ENCODE measurements at regions not wholly inside any gene's neighbourhood (a gene's known extent, or its start where the extent isn't known, plus 50 kb on each side); places are given as distances from the start of the nearest gene placed in this dataset.

GRCh38 chr2:8304821-8305766 lies 376.8 kb upstream of the ID2 start:
- no peak for TF ChIP-seq CTCF (IDR thresholded peaks at IDR 0.05; ENCODE audit: insufficient read depth, low read length, poor library complexity, severe bottlenecking)
- DNase-seq (ENCODE audit: extremely low read depth, insufficient read length): no peak
- Histone ChIP-seq H3K27me3 (replicated peaks; ENCODE audit: control insufficient read depth, insufficient read depth, low read length) (no peaks in the 10 kb centered on the region), H3K4me3 (replicated peaks; ENCODE audit: low read depth, low read length) (no peak overlapping the region), H3K36me3 (ENCODE audit: control insufficient read depth, insufficient read depth, low read length) (no peaks in the 10 kb centered on the region)

GRCh38 chr2:8306530-8307351 lies 375.1 kb upstream of the ID2 start:
- no peaks in the 10 kb centered on the region for H3K27me3 ChIP-seq (replicated peaks; ENCODE audit: control insufficient read depth, insufficient read depth, low read length)

GRCh38 chr2:8307606-8308180 lies 374.2 kb upstream of the ID2 start:
- DNase-seq (ENCODE audit: extremely low read depth, insufficient read length): no peak
- TF ChIP-seq CTCF (IDR thresholded peaks at IDR 0.05; ENCODE audit: insufficient read depth, low read length, poor library complexity, severe bottlenecking): no peak
- no peaks in the 10 kb centered on the region for H3K36me3 ChIP-seq (ENCODE audit: control insufficient read depth, insufficient read depth, low read length)
- H3K4me3 ChIP-seq (replicated peaks; ENCODE audit: low read depth, low read length): no peak overlapping the region
- H3K27me3 ChIP-seq (replicated peaks; ENCODE audit: control insufficient read depth, insufficient read depth, low read length): no peaks in the 10 kb centered on the region

More at GRCh38 chr2:8306530-8307351, 375.1 kb upstream of the ID2 start:
- Histone ChIP-seq H3K4me3 (replicated peaks; ENCODE audit: low read depth, low read length) (no peak overlapping the region), H3K36me3 (ENCODE audit: control insufficient read depth, insufficient read depth, low read length) (no peaks in the 10 kb centered on the region)
- DNase-seq (ENCODE audit: extremely low read depth, insufficient read length): no peak
- no peak for TF ChIP-seq CTCF (IDR thresholded peaks at IDR 0.05; ENCODE audit: insufficient read depth, low read length, poor library complexity, severe bottlenecking)

GRCh38 chr2:8309131-8309530 lies 372.7 kb upstream of the ID2 start:
- DNase-seq (ENCODE audit: extremely low read depth, insufficient read length): no peak
- H3K27me3 ChIP-seq (replicated peaks; ENCODE audit: control insufficient read depth, insufficient read depth, low read length): no peaks in the 10 kb centered on the region
- TF ChIP-seq CTCF (IDR thresholded peaks at IDR 0.05; ENCODE audit: insufficient read depth, low read length, poor library complexity, severe bottlenecking): no peak

GRCh38 chr2:8310557-8311455 lies 371.1 kb upstream of the ID2 start:
- TF ChIP-seq CTCF (IDR thresholded peaks at IDR 0.05; ENCODE audit: insufficient read depth, low read length, poor library complexity, severe bottlenecking): no peak
- DNase-seq (ENCODE audit: extremely low read depth, insufficient read length): no peak

More at GRCh38 chr2:8309131-8309530, 372.7 kb upstream of the ID2 start:
- Histone ChIP-seq H3K4me3 (replicated peaks; ENCODE audit: low read depth, low read length) (no peak overlapping the region), H3K36me3 (ENCODE audit: control insufficient read depth, insufficient read depth, low read length) (no peaks in the 10 kb centered on the region)

More at GRCh38 chr2:8310557-8311455, 371.1 kb upstream of the ID2 start:
- H3K4me3 ChIP-seq (replicated peaks; ENCODE audit: low read depth, low read length): no peak overlapping the region
- no peaks in the 10 kb centered on the region for H3K27me3 ChIP-seq (replicated peaks; ENCODE audit: control insufficient read depth, insufficient read depth, low read length)
- no peaks in the 10 kb centered on the region for H3K36me3 ChIP-seq (ENCODE audit: control insufficient read depth, insufficient read depth, low read length)
